Small intestine (tissue), 7 donors: ENCODE measurements at regions not wholly inside any gene's neighbourhood (a gene's known extent, or its start where the extent isn't known, plus 50 kb on each side); places are given as distances from the start of the nearest gene placed in this dataset.
"Not testable (repeated sequence)": the region's sequence is repeated elsewhere in the genome, so short reads cannot be mapped to it uniquely, and the experiment has no call there.

ENCODE experiments used
- DNase-seq, 2 donors: peaks; one replicate each; pipeline versions ENCODE4 v3.0.0 to v3.0.0-alpha.2; 2013
- FAIRE-seq: peaks from 2 replicates; lab custom pipeline; 2012; peaks lifted over from hg19 to GRCh38; lab: Jason Lieb, UNC
- H3K27ac ChIP-seq, 3 donors: one replicate each; pipeline ENCODE4 v1.5.1; 2013; ENCODE audit warnings: low read length in 2 of 3, mild to moderate bottlenecking in 2 of 3, control low read depth in 1 of 3, inconsistent platforms in 1 of 3, low read depth in 1 of 3, moderate library complexity in 1 of 3
- H3K27me3 ChIP-seq, 3 donors: one replicate each; pipeline ENCODE4 v1.6.1; 2013; ENCODE audit warnings: low read length in 3 of 3, inconsistent platforms in 1 of 3; ENCODE audit not compliant: control insufficient read depth in 3 of 3, insufficient read depth in 3 of 3
- H3K36me3 ChIP-seq, 3 donors: one replicate each; pipeline ENCODE4 v1.6.1; 2013; ENCODE audit warnings: low read length in 3 of 3, inconsistent platforms in 1 of 3, low read depth in 1 of 3, mild to moderate bottlenecking in 1 of 3, moderate library complexity in 1 of 3; ENCODE audit not compliant: control insufficient read depth in 3 of 3, insufficient read depth in 2 of 3
- H3K4me1 ChIP-seq, 3 donors: one replicate each; pipeline ENCODE4 v1.6.1; 2013; ENCODE audit warnings: low read length in 2 of 3, inconsistent platforms in 1 of 3, low read depth in 1 of 3, mild to moderate bottlenecking in 1 of 3, moderate library complexity in 1 of 3; ENCODE audit not compliant: control insufficient read depth in 3 of 3, insufficient read depth in 2 of 3
- H3K4me3 ChIP-seq, 3 donors: one replicate each; pipeline ENCODE4 v1.5.1; 2013; ENCODE audit warnings: low read length in 3 of 3, control low read depth in 1 of 3, inconsistent platforms in 1 of 3, low read depth in 1 of 3, mild to moderate bottlenecking in 1 of 3, moderate library complexity in 1 of 3
- H3K9me3 ChIP-seq, 2 donors: one replicate each; pipeline ENCODE4 v1.6.1; 2013; ENCODE audit warnings: low read depth in 1 of 2, low read length in 1 of 2; ENCODE audit not compliant: control insufficient read depth in 2 of 2, insufficient read depth in 1 of 2
- WGBS, 3 donors: extraction: QIAGEN DNeasy Blood & Tissue Kit; methylation state at CpG; one replicate each; pipeline ENCODE4 v1.1.7; 2013; 5-methylcytosine and 5-hydroxymethylcytosine counted together
- donor health status: healthy with polysubstance abuse.
- donor health status: control.
- donor health status: control.
- donor health status: Bipolar disorder and iron deficiency.
- donor health status: healthy.

- not testable (repeated sequence) for H3K27me3 ChIP-seq, H3K36me3 ChIP-seq, H3K4me1 ChIP-seq, DNase-seq, FAIRE-seq, H3K27ac ChIP-seq, H3K9me3 ChIP-seq, H3K4me3 ChIP-seq
- 0 to 1% (median 0%) methylated on average over 14 to 42 of the region's 46 CpGs for WGBS, 3 donors
Observed at GRCh38 chr9:63450836-63451235, 1834.2 kb downstream of the FOXD4L5 start.

GRCh38 chr9:63425123-63425522 is 1859.9 kb downstream of the FOXD4L5 start:
- not testable (repeated sequence) for H3K4me3 ChIP-seq, FAIRE-seq, H3K27ac ChIP-seq, H3K9me3 ChIP-seq, H3K4me1 ChIP-seq, DNase-seq, H3K27me3 ChIP-seq, H3K36me3 ChIP-seq
- WGBS, 3 donors, result no CpG with 5 or more reads among the region's 3 CpGs

GRCh38 chr9:63390897-63391296 is 1894.1 kb downstream of the FOXD4L5 start:
- not testable (repeated sequence) for H3K36me3 ChIP-seq, H3K4me3 ChIP-seq, FAIRE-seq, H3K27me3 ChIP-seq, H3K4me1 ChIP-seq, H3K27ac ChIP-seq, H3K9me3 ChIP-seq, DNase-seq
- 100% methylated on average over 1 of the region's 3 CpGs; no CpG with 5 or more reads in 2 of the 3 donors for WGBS, 3 donors

DNA sequence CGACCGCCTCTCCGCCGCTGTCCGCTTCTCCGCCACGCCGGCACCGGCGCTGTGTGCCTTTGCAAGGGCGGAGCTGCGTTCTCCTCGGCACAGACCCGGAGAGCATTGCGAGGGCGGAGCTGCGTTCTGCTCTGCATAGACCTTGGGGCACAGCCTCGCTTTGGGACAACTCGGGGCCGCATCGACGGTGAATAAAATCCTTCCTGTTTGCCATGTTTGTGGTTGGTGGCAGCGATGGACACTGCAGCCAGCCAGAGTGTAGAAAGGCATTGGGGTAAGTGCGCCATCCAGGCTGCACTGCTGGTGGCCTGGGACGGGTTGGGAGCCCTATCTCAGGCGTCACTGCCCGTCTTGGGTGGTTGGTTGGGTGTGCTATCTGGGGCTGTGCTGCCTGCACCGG is 1899.5 kb downstream of the FOXD4L5 start:
- FAIRE-seq, H3K9me3 ChIP-seq: not testable (repeated sequence)

GRCh38 chr9:63379864-63380263 is 1905.1 kb downstream of the FOXD4L5 start:
- not testable (repeated sequence) for H3K4me3 ChIP-seq, FAIRE-seq, H3K4me1 ChIP-seq, H3K36me3 ChIP-seq, H3K27me3 ChIP-seq, DNase-seq, H3K27ac ChIP-seq, H3K9me3 ChIP-seq
- whole genome bisulfite sequencing, 3 donors, result 88 to 92% (median 89%) methylated on average over 11 to 12 of the region's 12 CpGs

More for the DNA sequence above, 1899.5 kb downstream of the FOXD4L5 start:
- not testable (repeated sequence) for DNase-seq, H3K27me3 ChIP-seq, H3K27ac ChIP-seq, H3K4me1 ChIP-seq, H3K36me3 ChIP-seq, H3K4me3 ChIP-seq
- WGBS, 3 donors, result 55 to 84% (median 83%) methylated on average over 5 to 16 of the region's 28 CpGs

DNA sequence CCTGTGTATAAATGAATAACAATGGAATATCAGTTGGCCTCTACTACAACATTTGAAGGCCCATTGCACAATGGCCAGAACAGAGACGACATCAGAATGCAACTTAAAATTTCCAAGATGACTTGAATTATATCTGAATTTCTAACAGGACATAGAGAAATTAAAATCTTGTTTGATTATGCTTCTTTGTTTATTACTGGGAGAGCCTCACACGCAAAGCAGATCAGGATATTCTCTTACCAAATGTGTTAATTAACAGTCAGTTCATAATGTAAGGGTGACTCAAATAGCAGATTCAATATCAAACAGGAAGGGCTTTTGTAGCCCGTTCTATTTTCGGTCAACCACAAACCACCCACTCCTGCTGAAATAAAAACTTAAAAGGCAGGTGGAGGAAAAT is 1930.8 kb downstream of the FOXD4L5 start:
- H3K27me3 ChIP-seq, H3K36me3 ChIP-seq, H3K4me3 ChIP-seq, H3K4me1 ChIP-seq, H3K9me3 ChIP-seq, H3K27ac ChIP-seq, DNase-seq, FAIRE-seq: not testable (repeated sequence)
- WGBS, 3 donors, result 58 to 74% (median 66%) methylated on average over 1 to 2 of the region's 4 CpGs

- WGBS, 3 donors, result 75 to 95% (median 86%) methylated on average over 2 of the region's 3 CpGs
- not testable (repeated sequence) for H3K4me1 ChIP-seq, H3K4me3 ChIP-seq, H3K36me3 ChIP-seq, H3K27ac ChIP-seq, H3K9me3 ChIP-seq, DNase-seq, FAIRE-seq, H3K27me3 ChIP-seq
Observed at GRCh38 chr9:63347347-63347746, 1937.7 kb downstream of the FOXD4L5 start.

- not testable (repeated sequence) for H3K4me1 ChIP-seq, FAIRE-seq, H3K9me3 ChIP-seq, H3K36me3 ChIP-seq, H3K27me3 ChIP-seq, H3K4me3 ChIP-seq
- H3K27ac ChIP-seq, result peak overlapping the region in 1 of 3 donors; percentile 72
- peak; percentile 29 to 50 for DNase-seq
- WGBS, 3 donors, result 49 to 57% (median 50%) methylated on average over 9 to 11 of the region's 14 CpGs
Observed at GRCh38 chr9:63346310-63347048, 1938.5 kb downstream of the FOXD4L5 start.

DNA sequence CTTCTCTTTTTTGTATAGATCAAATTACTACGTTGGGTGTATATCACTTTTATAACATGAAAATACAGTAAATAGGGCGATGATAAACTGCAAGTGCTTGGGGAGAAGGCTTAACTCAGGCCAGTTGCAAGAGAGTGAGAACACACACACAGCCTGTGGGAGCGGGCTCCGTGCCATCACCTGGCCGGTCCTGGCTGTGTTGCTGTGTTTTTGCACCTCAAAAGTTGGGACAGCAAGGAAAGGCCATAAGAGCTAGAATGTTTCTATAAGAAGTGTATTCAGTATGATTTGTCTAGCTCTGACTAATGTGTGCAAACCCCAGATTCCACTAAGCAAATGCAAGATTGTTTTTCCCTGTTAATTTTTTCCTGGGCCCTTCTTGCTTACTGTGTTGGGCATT is 1940.6 kb downstream of the FOXD4L5 start:
- not testable (repeated sequence) for DNase-seq, H3K4me1 ChIP-seq, H3K36me3 ChIP-seq, FAIRE-seq, H3K9me3 ChIP-seq, H3K4me3 ChIP-seq, H3K27ac ChIP-seq, H3K27me3 ChIP-seq
- WGBS, 3 donors, result 87 to 97% (median 95%) methylated on average over 3 of the region's 5 CpGs
